SK-N-SH treated with all-trans-retinoic acid at 6 μM for 48 hours (cell line): ENCODE measurements at regions not wholly inside any gene's neighbourhood (a gene's known extent, or its start where the extent isn't known, plus 50 kb on each side); places are given as distances from the start of the nearest gene placed in this dataset.

Experiments
- ARNTL ChIP-seq: fragments of 450-650 bp; formaldehyde crosslinking; IDR thresholded peaks from 2 replicates; pipeline ENCODE4 v1.5.0; 2020; ENCODE audit warnings: low read depth, mild to moderate bottlenecking, moderate library complexity, borderline replicate concordance
- BACH2 ChIP-seq: fragments of 250-450 bp; sonication (Bioruptor Pico); IDR thresholded peaks from 2 replicates; pipeline ENCODE4 v1.9.0; 2021; ENCODE audit warnings: mild to moderate bottlenecking, borderline replicate concordance
- GLIS3 ChIP-seq: fragments of 250-450 bp; sonication (Bioruptor Pico); IDR thresholded peaks from 2 replicates; pipeline ENCODE4 v1.5.0; 2020; ENCODE audit warnings: mild to moderate bottlenecking, moderate library complexity
- ISL1 ChIP-seq: fragments of 250-450 bp; sonication (Bioruptor Pico); IDR thresholded peaks from 2 replicates; pipeline ENCODE4 v2.1.2; 2022; ENCODE audit warnings: mild to moderate bottlenecking, moderate library complexity
- PATZ1 ChIP-seq: fragments of 250-450 bp; sonication (Bioruptor Pico); IDR thresholded peaks from 2 replicates; pipeline ENCODE4 v1.8.0; 2020; ENCODE audit warnings: mild to moderate bottlenecking, moderate library complexity, borderline replicate concordance
- PPARA ChIP-seq: fragments of 250-450 bp; sonication (Bioruptor Pico); IDR thresholded peaks from 2 replicates; pipeline ENCODE4 v1.5.0; 2020; ENCODE audit warnings: mild to moderate bottlenecking, borderline replicate concordance
- TCF4 ChIP-seq: fragments of 250-450 bp; sonication (Bioruptor Pico); IDR thresholded peaks from 2 replicates; pipeline ENCODE4 v1.8.0; 2021; ENCODE audit warnings: mild to moderate bottlenecking, moderate library complexity, borderline replicate concordance
- TOX ChIP-seq: fragments of 250-450 bp; sonication (Bioruptor Pico); IDR thresholded peaks from 2 replicates; pipeline ENCODE4 v1.8.0; 2021; ENCODE audit warnings: mild to moderate bottlenecking, moderate library complexity, borderline replicate concordance
- ZC3H10 ChIP-seq: fragments of 250-450 bp; sonication (Bioruptor Pico); IDR thresholded peaks from 2 replicates; pipeline ENCODE4 v1.5.1; 2021; ENCODE audit warnings: mild to moderate bottlenecking, moderate library complexity
- ZFP3 ChIP-seq: fragments of 250-450 bp; sonication (Bioruptor Pico); IDR thresholded peaks from 2 replicates; pipeline ENCODE4 v1.5.0; 2020; ENCODE audit warnings: mild to moderate bottlenecking, moderate library complexity
- ZNF565 ChIP-seq: fragments of 450-650 bp; formaldehyde crosslinking; conservative IDR thresholded peaks from 2 replicates; pipeline ENCODE4 v1.5.0; 2020; ENCODE audit warnings: low read depth, mild to moderate bottlenecking, moderate library complexity
- TF ChIP-seq, protein P1 (sequence below): fragments of 250-450 bp; sonication (Bioruptor Pico); IDR thresholded peaks from 2 replicates; pipeline ENCODE4 v1.5.0; 2020; ENCODE audit warnings: mild to moderate bottlenecking, moderate library complexity

DNA sequence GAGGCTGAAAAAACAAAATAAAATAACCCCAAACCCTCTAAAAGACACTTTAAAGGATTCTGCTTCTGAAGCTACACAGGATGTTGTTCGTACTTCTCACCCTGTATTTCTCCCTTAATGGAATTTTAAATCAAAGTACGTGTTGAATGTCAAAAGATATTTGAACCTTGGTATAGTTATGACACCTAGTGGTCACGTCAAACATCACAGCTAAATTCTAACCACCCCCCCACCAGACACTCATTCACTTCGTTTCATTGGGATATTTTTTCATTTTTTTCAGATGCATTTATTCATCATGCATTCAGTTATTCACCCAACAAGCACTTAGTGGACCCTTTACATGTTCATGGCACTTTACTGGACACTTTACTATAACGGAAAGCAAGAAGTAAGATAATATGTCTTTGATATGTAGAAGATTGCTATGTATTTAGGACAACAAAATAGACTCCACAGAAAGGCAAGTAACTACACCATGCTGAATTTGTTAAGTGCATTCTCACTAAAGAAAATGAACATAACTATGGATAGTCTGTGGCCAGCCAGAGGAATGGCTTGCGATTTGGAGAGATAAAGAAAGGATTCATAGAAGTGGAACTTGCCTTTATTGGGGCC is 62.5 kb upstream of the GPR174 start:
- TF ChIP-seq ISL1 (CRISPR knock-in tag) (no peak), TOX (CRISPR knock-in tag) (no peak), PPARA (CRISPR knock-in tag) (no peak), BACH2 (CRISPR knock-in tag) (no peak), TCF4 (CRISPR knock-in tag) (no peak), GLIS3 (CRISPR knock-in tag) (no peak), ZC3H10 (no peak), PATZ1 (no peak), ZNF565 (CRISPR knock-in tag) (no peak), ARNTL (CRISPR knock-in tag) (no peak), ZFP3 (CRISPR knock-in tag) (no peak)
- TF ChIP-seq, protein P1, sequence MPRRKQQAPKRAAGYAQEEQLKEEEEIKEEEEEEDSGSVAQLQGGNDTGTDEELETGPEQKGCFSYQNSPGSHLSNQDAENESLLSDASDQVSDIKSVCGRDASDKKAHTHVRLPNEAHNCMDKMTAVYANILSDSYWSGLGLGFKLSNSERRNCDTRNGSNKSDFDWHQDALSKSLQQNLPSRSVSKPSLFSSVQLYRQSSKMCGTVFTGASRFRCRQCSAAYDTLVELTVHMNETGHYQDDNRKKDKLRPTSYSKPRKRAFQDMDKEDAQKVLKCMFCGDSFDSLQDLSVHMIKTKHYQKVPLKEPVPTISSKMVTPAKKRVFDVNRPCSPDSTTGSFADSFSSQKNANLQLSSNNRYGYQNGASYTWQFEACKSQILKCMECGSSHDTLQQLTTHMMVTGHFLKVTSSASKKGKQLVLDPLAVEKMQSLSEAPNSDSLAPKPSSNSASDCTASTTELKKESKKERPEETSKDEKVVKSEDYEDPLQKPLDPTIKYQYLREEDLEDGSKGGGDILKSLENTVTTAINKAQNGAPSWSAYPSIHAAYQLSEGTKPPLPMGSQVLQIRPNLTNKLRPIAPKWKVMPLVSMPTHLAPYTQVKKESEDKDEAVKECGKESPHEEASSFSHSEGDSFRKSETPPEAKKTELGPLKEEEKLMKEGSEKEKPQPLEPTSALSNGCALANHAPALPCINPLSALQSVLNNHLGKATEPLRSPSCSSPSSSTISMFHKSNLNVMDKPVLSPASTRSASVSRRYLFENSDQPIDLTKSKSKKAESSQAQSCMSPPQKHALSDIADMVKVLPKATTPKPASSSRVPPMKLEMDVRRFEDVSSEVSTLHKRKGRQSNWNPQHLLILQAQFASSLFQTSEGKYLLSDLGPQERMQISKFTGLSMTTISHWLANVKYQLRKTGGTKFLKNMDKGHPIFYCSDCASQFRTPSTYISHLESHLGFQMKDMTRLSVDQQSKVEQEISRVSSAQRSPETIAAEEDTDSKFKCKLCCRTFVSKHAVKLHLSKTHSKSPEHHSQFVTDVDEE: no peak
